22Rv1 (cell line): ENCODE measurements at regions not wholly inside any gene's neighbourhood (a gene's known extent, or its start where the extent isn't known, plus 50 kb on each side); places are given as distances from the start of the nearest gene placed in this dataset.
"Not testable (repeated sequence)": the region's sequence is repeated elsewhere in the genome, so short reads cannot be mapped to it uniquely, and the experiment has no call there.

ENCODE experiments used
- H3K27ac ChIP-seq: fragments of 450-650 bp; 2 replicates; pipeline ENCODE4 v1.5.1; 2017
- ZFX ChIP-seq: fragments of 450-650 bp; IDR thresholded peaks from 2 replicates; pipeline ENCODE4 v1.6.1; 2017; ENCODE audit warnings: antibody characterized with exemption, borderline replicate concordance
- TF ChIP-seq, protein P1 (sequence below): fragments of 450-650 bp; IDR thresholded peaks from 2 replicates; pipeline ENCODE4 v1.5.1; 2017; ENCODE audit warnings: mild to moderate bottlenecking

DNA sequence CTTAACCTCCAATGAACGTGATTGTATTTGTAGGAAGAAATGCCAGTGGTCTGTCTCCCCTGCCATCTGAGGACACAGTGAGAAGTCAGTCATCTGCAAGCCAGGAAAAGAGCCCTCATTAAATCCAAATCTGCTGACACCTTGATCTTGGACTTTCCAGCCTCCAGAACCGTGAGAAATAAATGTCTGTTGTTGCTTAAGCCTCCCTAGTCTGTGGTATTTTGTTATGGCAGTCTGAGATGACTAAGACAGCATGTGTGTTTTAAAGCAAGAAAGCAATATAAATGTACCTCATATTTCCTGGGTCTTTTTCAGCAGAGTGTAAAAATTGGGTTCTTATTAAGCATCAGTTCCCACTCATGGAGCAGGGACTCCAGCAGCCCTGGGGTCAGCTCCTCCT, 177.9 kb upstream of the NLRP1 start:
- TF ChIP-seq ZFX = no peak
- TF ChIP-seq, protein P1, sequence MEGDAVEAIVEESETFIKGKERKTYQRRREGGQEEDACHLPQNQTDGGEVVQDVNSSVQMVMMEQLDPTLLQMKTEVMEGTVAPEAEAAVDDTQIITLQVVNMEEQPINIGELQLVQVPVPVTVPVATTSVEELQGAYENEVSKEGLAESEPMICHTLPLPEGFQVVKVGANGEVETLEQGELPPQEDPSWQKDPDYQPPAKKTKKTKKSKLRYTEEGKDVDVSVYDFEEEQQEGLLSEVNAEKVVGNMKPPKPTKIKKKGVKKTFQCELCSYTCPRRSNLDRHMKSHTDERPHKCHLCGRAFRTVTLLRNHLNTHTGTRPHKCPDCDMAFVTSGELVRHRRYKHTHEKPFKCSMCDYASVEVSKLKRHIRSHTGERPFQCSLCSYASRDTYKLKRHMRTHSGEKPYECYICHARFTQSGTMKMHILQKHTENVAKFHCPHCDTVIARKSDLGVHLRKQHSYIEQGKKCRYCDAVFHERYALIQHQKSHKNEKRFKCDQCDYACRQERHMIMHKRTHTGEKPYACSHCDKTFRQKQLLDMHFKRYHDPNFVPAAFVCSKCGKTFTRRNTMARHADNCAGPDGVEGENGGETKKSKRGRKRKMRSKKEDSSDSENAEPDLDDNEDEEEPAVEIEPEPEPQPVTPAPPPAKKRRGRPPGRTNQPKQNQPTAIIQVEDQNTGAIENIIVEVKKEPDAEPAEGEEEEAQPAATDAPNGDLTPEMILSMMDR = no peak

DNA sequence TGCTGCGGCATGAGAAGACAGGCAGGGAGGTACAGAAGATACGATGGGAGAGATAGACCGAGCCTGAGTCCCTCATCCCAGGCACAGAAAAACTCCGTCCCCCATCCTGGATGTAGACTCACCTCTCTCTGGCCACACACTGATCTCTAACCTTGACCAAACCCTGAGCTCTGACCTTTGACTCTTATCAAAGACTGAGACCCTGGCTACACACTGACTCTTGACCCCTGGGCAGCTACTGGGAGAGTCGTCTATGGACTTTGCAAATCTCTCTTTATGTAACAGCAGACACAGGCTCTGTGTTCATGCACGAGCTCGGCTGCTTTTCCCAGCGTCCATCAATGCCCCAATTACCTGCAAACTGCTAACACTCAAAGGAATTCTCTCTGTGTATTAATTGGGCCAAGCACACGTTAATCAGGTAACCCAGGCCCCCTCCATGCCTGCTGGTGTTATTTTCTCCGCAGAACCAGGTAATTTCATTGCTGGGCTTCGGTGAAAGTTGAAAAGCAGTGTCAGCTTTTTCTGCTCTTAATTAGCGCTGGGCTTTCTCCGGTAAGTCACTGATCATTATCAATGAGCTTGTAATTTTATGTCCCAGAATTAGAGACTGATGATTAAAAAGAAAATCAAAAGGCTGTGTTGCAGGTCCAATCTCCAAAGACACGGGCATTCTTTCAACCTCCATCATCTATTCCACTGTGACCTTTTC, 179.4 kb upstream of the NLRP1 start:
- no peak overlapping the region for H3K27ac ChIP-seq
- TF ChIP-seq, protein P1 = no peak

More for the DNA sequence above, 177.9 kb upstream of the NLRP1 start:
- H3K27ac ChIP-seq = no peak overlapping the region

DNA sequence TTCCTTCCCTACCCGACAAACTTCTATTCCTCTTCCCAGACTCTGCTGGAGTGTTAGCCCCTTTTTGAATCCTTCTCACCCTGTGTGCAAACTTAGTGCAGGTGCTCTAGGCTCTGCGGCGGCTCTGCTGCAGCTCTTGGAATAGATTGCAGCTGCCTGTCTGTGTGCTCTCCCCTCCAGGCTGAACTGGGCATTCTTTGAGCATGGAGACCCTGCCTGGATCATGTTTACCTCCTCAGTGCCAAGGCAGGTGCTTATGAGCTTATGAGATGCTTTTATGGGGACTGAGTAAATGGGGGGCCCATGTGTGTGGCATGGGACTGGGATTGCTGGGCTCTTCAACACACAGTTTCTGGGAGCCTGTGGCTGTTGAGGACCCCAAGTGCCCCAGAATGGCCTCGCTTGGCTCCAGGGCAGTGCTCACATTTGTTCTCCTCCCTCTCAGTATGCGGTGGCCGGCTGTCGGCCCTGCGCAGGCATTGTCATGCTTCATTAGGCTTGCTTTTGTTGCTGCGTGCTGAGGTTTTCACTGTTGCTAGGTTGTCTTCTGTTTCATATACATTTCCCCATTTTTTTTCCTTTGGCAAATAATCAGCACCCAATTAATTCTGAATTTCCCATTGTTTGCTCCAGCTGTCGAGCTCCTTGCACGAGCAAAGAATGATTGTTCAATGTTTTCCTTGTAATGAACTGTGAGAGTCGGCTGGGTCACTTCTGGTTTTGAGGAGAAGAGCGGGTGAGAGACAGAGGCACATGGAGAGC, 185.5 kb upstream of the NLRP1 start:
- no peak overlapping the region for H3K27ac ChIP-seq
- TF ChIP-seq ZFX = no peak
- TF ChIP-seq, protein P1 = no peak

DNA sequence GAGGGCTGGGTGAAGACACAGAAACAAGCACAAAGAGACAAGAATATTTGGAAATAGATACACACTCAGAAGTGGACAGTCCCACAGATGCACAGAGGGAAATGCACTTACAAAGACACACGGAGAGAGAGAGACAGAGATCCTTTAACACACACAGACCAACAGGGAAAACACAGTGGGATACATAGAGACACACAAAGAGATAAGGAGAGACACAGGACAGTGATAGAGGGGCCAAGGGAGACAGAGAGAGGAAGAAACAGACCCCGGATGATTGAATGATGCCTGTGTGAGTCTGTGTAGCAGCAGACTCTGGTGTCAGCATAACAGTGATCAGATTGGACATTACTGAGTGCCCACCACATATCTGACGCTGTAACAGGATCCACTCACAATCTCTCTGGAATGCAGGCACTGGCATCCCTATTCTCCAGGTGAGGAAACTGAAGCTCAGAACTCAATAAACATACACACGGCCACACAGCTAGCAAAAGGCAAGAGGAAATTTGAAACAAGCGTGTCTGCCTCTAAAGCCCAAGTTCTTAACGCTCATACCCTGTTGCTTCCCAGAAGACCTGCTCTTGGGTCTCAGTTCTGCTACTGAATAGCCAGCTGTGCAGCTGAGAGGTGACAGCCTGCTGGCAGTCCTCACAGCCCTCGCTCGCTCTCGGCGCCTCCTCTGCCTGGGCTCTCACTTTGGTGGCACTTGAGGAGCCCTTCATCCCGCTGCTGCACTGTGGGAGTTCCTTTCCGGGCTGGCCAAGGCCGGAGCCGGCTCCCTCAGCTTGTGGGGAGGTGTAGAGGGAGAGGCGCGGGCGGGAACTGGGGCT, 186.3 kb upstream of the NLRP1 start:
- TF ChIP-seq, protein P1 = no peak
- no peak for TF ChIP-seq ZFX
- H3K27ac ChIP-seq = no peak overlapping the region

DNA sequence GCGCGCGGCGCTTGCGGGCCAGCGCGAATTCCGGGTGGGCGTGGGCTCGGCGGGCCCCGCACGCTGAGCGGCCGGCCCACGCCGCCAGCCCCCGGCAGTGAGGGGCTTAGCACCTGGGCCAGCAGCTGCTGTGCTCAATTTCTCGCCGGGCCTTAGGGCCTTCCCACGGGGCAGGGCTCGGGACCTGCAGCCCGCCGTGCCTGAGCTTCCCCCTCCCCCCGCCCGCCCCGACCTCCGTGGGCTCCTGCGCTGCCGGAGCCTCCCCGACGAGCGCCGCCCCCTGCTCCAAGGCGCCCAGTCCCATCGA, 186.9 kb upstream of the NLRP1 start:
- H3K27ac ChIP-seq = not testable (repeated sequence)

DNA sequence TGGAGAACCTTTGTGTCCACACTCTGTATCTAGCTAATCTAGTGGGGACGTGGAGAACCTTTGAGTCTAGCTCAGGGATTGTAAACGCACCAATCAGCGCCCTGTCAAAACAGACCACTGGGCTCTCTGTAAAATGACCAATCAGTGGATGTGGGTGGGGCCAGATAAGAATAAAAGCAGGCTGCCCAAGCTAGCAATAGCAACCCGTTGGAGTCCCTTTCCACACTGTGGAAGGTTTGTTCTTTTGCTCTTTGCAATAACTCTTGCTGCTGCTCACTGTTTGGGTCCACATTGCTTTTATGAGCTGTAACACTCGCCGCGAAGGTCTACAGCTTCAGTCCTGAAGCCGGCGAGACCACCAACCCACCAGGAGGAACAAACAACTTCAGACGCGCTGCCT, 187.7 kb upstream of the NLRP1 start:
- H3K27ac ChIP-seq = not testable (repeated sequence)

DNA sequence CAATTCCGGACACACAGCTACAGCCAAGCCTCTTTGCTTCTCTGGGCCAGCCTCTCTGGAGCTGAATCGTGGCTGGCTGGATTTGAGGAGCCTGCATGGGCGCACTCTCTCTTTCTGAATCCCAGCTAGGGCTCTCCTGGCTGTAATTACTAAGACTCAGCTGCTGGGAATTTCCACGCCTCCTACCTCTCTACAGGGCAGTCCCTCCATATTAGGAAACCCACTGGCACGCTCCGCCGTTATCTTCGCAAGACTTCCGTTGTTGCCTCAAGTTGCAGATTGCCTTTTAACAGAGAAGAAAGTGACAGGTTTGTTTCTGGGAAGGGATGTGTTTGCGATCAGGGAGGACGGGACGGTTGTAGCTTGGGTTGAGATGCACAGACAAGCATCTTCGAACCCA, 188.4 kb upstream of the NLRP1 start:
- no peak overlapping the region for H3K27ac ChIP-seq
- no peak for TF ChIP-seq ZFX
- TF ChIP-seq, protein P1 = no peak

DNA sequence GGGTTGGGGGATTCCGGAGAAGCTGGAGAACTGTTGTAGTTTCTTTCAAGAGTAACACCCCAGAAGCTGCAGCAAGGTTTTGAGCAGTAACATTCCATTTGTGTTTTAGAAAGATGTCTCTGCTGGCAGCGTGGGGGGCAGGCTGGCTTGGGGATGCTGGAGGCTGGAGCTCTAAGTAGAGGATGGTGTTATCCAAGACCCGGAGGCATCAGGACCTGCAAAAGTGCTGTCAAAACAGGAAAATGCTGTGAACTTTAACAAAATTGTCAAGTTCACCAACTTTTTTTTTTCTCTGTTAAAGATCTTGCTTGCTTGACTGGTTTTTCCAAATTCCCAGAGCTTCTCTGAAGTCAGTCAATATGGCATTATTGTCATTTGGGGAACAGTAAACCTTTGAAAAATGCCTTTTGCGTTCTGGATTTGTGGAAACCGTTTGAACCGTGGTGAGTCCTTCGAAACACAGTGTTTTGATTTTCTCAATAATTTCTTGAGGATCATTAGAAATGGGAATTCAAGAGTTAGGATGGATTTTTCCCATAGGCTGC, 189.6 kb upstream of the NLRP1 start:
- H3K27ac ChIP-seq = no peak overlapping the region
- TF ChIP-seq, protein P1 = no peak
- no peak for TF ChIP-seq ZFX
